K562 (cell line): ENCODE measurements at regions not wholly inside any gene's neighbourhood (a gene's known extent, or its start where the extent isn't known, plus 50 kb on each side); places are given as distances from the start of the nearest gene placed in this dataset.

Experiments used
- ATAC-seq: fragments of 200-7000 bp; cut with Tn5 transposase; 3 replicates; pipeline ENCODE4 v1.9.1; 2020; ENCODE audit warnings: moderate library complexity
- BruUV-seq: library from RNA; stranded (reverse); fragments of 400-500 nt; replicated peaks from 2 replicates; lab custom pipeline; 2021; lab: Mats Ljungman, UMichigan
- CTCF ChIA-PET: fragments of 300-600 bp; formaldehyde crosslinking; extraction: SDS; loops from one replicate; lab custom pipeline; 2021; ENCODE audit warnings: low intra/inter-chr PET ratio; lab: Yijun Ruan, JAX
- POLR2A ChIA-PET: fragments of 300-600, 350-650 bp; sonication (Branson Sonifier 250); formaldehyde crosslinking; extraction: SDS; loops from one replicate; lab custom pipeline; 2021; ENCODE audit warnings: antibody characterized with exemption, inconsistent platforms; lab: Yijun Ruan, JAX
- DNase-seq, 4 experiments: peaks; one replicate each; pipeline versions ENCODE4 v3.0.0 to v3.0.0-alpha.2; 2011 to 2018; ENCODE audit warnings: low spot score in 3 of 4, mixed read lengths in 3 of 4; ENCODE audit errors: extremely low read depth in 1 of 4
- FAIRE-seq: peaks from 2 replicates; lab custom pipeline; 2011; peaks lifted over from hg19 to GRCh38; lab: Jason Lieb, UNC
- H2AFZ ChIP-seq: 2 replicates; pipeline ENCODE4 v1.6.0; 2011; ENCODE audit warnings: low read depth, low read length, control low read depth, inconsistent platforms
- H3K27ac ChIP-seq: fragments of 200-600 bp; 3 replicates; pipeline ENCODE4 v1.8.0; 2011; ENCODE audit warnings: low read depth, mild to moderate bottlenecking, control low read depth, inconsistent platforms, low read length, moderate library complexity, mixed read lengths; ENCODE audit errors: extremely low read depth
- H3K27me3 ChIP-seq, 2 experiments: fragments of 300-600 bp in 1 of 2; 2 replicates in 1 of 2; 3 replicates in 1 of 2; pipeline versions ENCODE4 v1.6.0 to v1.8.0; 2011; ENCODE audit warnings: inconsistent platforms in 2 of 2, low read length in 2 of 2, mild to moderate bottlenecking in 1 of 2, mixed read lengths in 1 of 2, moderate library complexity in 1 of 2; ENCODE audit not compliant: control insufficient read depth in 2 of 2, insufficient read depth in 2 of 2
- H3K36me3 ChIP-seq: fragments of 300-600 bp; 3 replicates; pipeline ENCODE4 v1.8.0; 2011; ENCODE audit warnings: mild to moderate bottlenecking, low read length, inconsistent platforms; ENCODE audit not compliant: control insufficient read depth, insufficient read depth
- H3K4me1 ChIP-seq, 2 experiments: fragments of 200-600 bp in 1 of 2; replicated peaks in 1 of 2; 2 replicates in 1 of 2; 3 replicates in 1 of 2; pipeline versions ENCODE4 v1.5.1 to v1.8.0; 2011; ENCODE audit warnings: inconsistent platforms in 2 of 2, low read length in 2 of 2, mild to moderate bottlenecking in 1 of 2, mixed read lengths in 1 of 2, moderate library complexity in 1 of 2; ENCODE audit not compliant: control insufficient read depth in 2 of 2, insufficient read depth in 2 of 2
- H3K4me2 ChIP-seq: 2 replicates; pipeline ENCODE4 v1.6.1; 2011; ENCODE audit warnings: low read length, control low read depth, inconsistent platforms, mixed read lengths; ENCODE audit not compliant: insufficient read depth
- H3K4me3 ChIP-seq: fragments of 200-600 bp; sonication (generic), shearing (Covaris generic); 2 replicates; pipeline ENCODE4 v1.5.1; 2016; ENCODE audit warnings: control low read depth, inconsistent platforms
- H3K79me2 ChIP-seq: fragments of 200-600 bp; 3 replicates; pipeline ENCODE4 v1.8.0; 2011; ENCODE audit warnings: low read length, inconsistent platforms; ENCODE audit not compliant: control insufficient read depth, insufficient read depth
- H3K9ac ChIP-seq, 2 experiments: 2 replicates each; pipeline versions ENCODE4 v1.6.0 to v1.6.1; 2011; ENCODE audit warnings: low read depth in 2 of 2, low read length in 2 of 2, control low read depth in 1 of 2, inconsistent platforms in 1 of 2, mild to moderate bottlenecking in 1 of 2, mixed read lengths in 1 of 2; ENCODE audit not compliant: insufficient read depth in 1 of 2
- H3K9me1 ChIP-seq: one replicate; pipeline ENCODE4 v1.6.0; 2011; ENCODE audit warnings: inconsistent platforms, mild to moderate bottlenecking, low read length, moderate library complexity; ENCODE audit not compliant: control insufficient read depth, insufficient read depth
- H3K9me3 ChIP-seq: replicated peaks from 2 replicates; pipeline ENCODE4 v1.5.1; 2011; ENCODE audit warnings: low read depth, low read length, inconsistent platforms; ENCODE audit not compliant: control insufficient read depth, insufficient read depth
- H4K20me1 ChIP-seq: replicated peaks from 2 replicates; pipeline ENCODE4 v1.6.1; 2011; ENCODE audit warnings: low read length, inconsistent platforms, mixed read lengths; ENCODE audit not compliant: control insufficient read depth, insufficient read depth
- ATF1 ChIP-seq, 2 experiments: fragments of 450-650 bp in 1 of 2; IDR thresholded peaks; 2 replicates each; pipeline ENCODE4 v1.6.1; 2016; ENCODE audit warnings: missing compliant biosample characterization in 1 of 2, missing genetic modification characterization in 1 of 2
- CBX8 ChIP-seq: fragments of 200-600 bp; sonication (generic); IDR thresholded peaks from 2 replicates; pipeline ENCODE4 v1.6.1; 2012; ENCODE audit warnings: borderline replicate concordance, mixed run types, low read depth, mild to moderate bottlenecking, moderate library complexity, mixed read lengths, low read length, control low read depth, inconsistent platforms; ENCODE audit not compliant: poor library complexity, severe bottlenecking; ENCODE audit errors: extremely low read depth
- CEBPB ChIP-seq: fragments of 450-650 bp; IDR thresholded peaks from 2 replicates; pipeline ENCODE4 v1.6.1; 2016; ENCODE audit warnings: missing genetic modification characterization, missing compliant biosample characterization
- CEBPG ChIP-seq, 3 experiments: fragments of 200-800 bp in 1 of 3; sonication (Bioruptor generic) in 1 of 3; sonication (generic) in 1 of 3; formaldehyde crosslinking in 1 of 3; IDR thresholded peaks in 2 of 3; conservative IDR thresholded peaks in 1 of 3; 2 replicates each; pipeline versions ENCODE4 v1.6.1 to v1.8.0; 2016 to 2022; ENCODE audit warnings: missing compliant biosample characterization in 2 of 3, missing genetic modification characterization in 2 of 3, mild to moderate bottlenecking in 1 of 3, missing genetic modification reagents in 1 of 3
- ELF4 ChIP-seq: fragments of 450-650 bp; formaldehyde crosslinking; IDR thresholded peaks from 2 replicates; pipeline ENCODE4 v1.4.0; 2022; ENCODE audit warnings: missing genetic modification characterization
- ESRRA ChIP-seq: fragments of 450-650 bp; IDR thresholded peaks from 2 replicates; pipeline ENCODE4 v1.6.1; 2014; ENCODE audit warnings: low read depth, mild to moderate bottlenecking, moderate library complexity, borderline replicate concordance
- ETV6 ChIP-seq, 3 experiments: fragments of 150-350 bp in 1 of 3; sonication (generic) in 1 of 3; formaldehyde crosslinking in 1 of 3; IDR thresholded peaks; 2 replicates each; pipeline versions ENCODE4 v1.6.1 to v1.8.0; 2014 to 2022; ENCODE audit warnings: borderline replicate concordance in 2 of 3, low read depth in 2 of 3, antibody characterized with exemption in 1 of 3, low read length in 1 of 3, mild to moderate bottlenecking in 1 of 3, missing genetic modification reagents in 1 of 3
- GABPB2 ChIP-seq: fragments of 250-450 bp; sonication (Bioruptor Pico); conservative IDR thresholded peaks from 2 replicates; pipeline ENCODE4 v1.5.1; 2021; ENCODE audit warnings: mild to moderate bottlenecking
- GATA2 ChIP-seq: sonication (generic); formaldehyde crosslinking; IDR thresholded peaks from 2 replicates; pipeline ENCODE4 v1.4.0; 2020; ENCODE audit warnings: mild to moderate bottlenecking, missing genetic modification reagents
- NEUROD1 ChIP-seq: fragments of 150-350 bp; IDR thresholded peaks from 2 replicates; pipeline ENCODE4 v1.6.1; 2014; ENCODE audit warnings: borderline replicate concordance, low read length, low read depth; ENCODE audit not compliant: partially characterized antibody
- RCOR1 ChIP-seq, 2 experiments: IDR thresholded peaks; 2 replicates each; pipeline ENCODE4 v1.6.1; 2012; ENCODE audit warnings: low read depth in 2 of 2, low read length in 2 of 2, borderline replicate concordance in 1 of 2, improper control_type of control experiment in 1 of 2
- SIX5 ChIP-seq, 2 experiments: IDR thresholded peaks; 2 replicates each; pipeline ENCODE4 v1.6.1; 2011; ENCODE audit warnings: low read length in 2 of 2, borderline replicate concordance in 1 of 2, low read depth in 1 of 2, mild to moderate bottlenecking in 1 of 2, moderate library complexity in 1 of 2; ENCODE audit not compliant: insufficient read depth in 1 of 2
- ZNF165 ChIP-seq: fragments of 250-450 bp; sonication (Bioruptor Pico); IDR thresholded peaks from 2 replicates; pipeline ENCODE4 v1.4.0; 2020; ENCODE audit warnings: borderline replicate concordance
- ZNF316 ChIP-seq: fragments of 450-650 bp; IDR thresholded peaks from 2 replicates; pipeline ENCODE4 v1.6.1; 2016
- ZNF696 ChIP-seq: fragments of 250-450 bp; sonication (Bioruptor Pico); conservative IDR thresholded peaks from 2 replicates; pipeline ENCODE4 v1.4.0; 2020; ENCODE audit warnings: mild to moderate bottlenecking, moderate library complexity
- ZNF766 ChIP-seq: fragments of 200-800 bp; sonication (Bioruptor generic); conservative IDR thresholded peaks from 2 replicates; pipeline ENCODE4 v1.6.1; 2016; ENCODE audit warnings: missing genetic modification characterization, missing compliant biosample characterization
- WGBS: fragments of 100-300 bp; shearing (Covaris generic); methylation state at CpG from one replicate; pipeline ENCODE4 v1.1.6; 2016; ENCODE audit warnings: low coverage, mixed read lengths; ENCODE audit not compliant: insufficient coverage; ENCODE audit errors: missing lambda C conversion rate; 5-methylcytosine and 5-hydroxymethylcytosine counted together
- in situ Hi-C: fragments of 300-500 bp; cut with MboI; formaldehyde crosslinking; loops from 4 replicates; pipeline ENCODE4 v1.15.0; 2018; ENCODE audit warnings: inconsistent platforms, mixed read lengths
- intact Hi-C: fragments of 100-400 bp; cut with micrococcal nuclease; formaldehyde crosslinking; loops from 2 replicates; pipeline ENCODE4 v1.14.2; 2022
- TF ChIP-seq, protein P1 (sequence below): fragments of 250-450 bp; sonication (Bioruptor Pico); IDR thresholded peaks from 2 replicates; pipeline ENCODE4 v1.8.0; 2021; ENCODE audit warnings: borderline replicate concordance, mild to moderate bottlenecking, moderate library complexity; ENCODE audit not compliant: poor library complexity, severe bottlenecking
- TF ChIP-seq, protein P2 (sequence below): sonication (generic); IDR thresholded peaks from 2 replicates; pipeline ENCODE4 v1.6.1; 2016

DNA sequence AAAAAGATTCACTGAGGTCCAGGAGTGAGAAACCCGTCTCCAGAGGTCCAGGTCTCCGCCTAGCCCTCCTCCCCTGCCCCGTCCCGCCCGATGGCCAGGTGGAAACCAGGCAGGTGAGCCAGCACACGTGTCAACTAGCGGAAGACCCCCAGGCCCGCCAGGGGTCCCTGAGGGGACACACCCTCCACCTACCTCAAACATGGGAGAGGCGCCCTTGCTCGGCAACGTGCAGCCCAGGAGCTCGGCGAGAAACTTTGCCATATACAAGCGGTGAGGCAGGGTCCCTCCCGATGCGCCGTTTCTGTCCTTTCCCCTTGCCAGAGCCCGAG lies 330.0 kb downstream of the HNRNPD start (continued):
- TF ChIP-seq ESRRA (no peak), ATF1 (CRISPR knock-in tag; IDR thresholded peaks at IDR 0.05) (no peak), ATF1 (tag; IDR thresholded peaks at IDR 0.05) (no peak), ZNF316 (no peak)
- TF ChIP-seq, protein P1, sequence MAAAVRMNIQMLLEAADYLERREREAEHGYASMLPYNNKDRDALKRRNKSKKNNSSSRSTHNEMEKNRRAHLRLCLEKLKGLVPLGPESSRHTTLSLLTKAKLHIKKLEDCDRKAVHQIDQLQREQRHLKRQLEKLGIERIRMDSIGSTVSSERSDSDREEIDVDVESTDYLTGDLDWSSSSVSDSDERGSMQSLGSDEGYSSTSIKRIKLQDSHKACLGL (CRISPR knock-in tag): no peak

DNA sequence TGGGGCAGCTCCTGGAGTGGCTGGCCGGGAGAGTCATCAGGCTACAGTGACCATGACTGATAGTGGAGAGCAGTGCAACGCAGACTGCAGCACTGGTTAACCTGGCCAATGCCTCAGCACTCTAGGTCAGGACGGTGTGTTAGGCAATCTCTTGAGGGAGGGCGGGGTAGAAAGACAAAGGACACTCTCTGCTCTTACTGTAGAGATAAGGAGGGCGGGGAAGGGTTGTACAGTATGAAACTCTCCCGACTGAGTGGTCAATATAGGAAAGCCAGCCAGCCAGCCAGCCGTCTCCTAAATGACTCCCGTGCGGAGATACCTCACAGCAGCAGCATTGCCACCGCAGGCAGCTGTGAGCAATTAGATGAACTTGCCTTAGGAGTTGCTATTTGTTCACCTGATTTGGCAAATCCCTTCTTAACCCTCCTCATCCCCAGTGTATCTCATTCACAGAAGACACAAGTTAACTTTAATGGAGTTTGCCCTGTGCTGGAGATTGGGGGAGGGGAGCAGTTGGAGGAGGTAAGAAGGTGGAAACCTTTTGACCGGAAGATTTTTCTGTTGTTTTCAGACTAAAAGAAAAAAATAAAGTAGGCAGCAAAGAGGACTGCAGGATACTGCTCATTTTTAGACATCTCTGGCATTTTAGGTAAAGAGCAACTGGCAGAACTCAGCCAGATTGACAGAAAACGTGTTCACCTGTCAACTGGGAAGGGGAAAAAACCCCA lies 330.5 kb downstream of the HNRNPD start:
- CTCF ChIA-PET: no interaction called here
- BruUV-seq: no TSS peak
- ATAC-seq (peak; percentile 90), DNase-seq (peak in 3 of 4 experiments; percentile 8 to 24 (median 9)), FAIRE-seq (no peak)
- Histone ChIP-seq H3K9me1 (no peaks in the 10 kb centered on the region), H3K36me3 (no peaks in the 10 kb centered on the region), H2AFZ (no peak overlapping the region), H3K4me1 (peaks cover 0 to 11% of the 10 kb centered on the region in 2 experiments; a peak in 1 of 5 replicates), H3K27me3 (peaks cover 11 to 20% of the 10 kb centered on the region in 2 experiments; a peak in 4 of 5 replicates), H3K79me2 (no peaks in the 10 kb centered on the region), H3K4me2 (no peak overlapping the region), H3K4me3 (no peak overlapping the region), H4K20me1 (no peaks in the 10 kb centered on the region; the same call in 1 of the 2 replicates), H3K9ac (no peak overlapping the region), H3K27ac (no peak overlapping the region), H3K9me3 (no peaks in the 10 kb centered on the region)
- POLR2A ChIA-PET: no interaction called here
- in situ Hi-C loops (no loop called here), intact Hi-C loops (no loop called here)
- WGBS: 3% methylated on average over 12 of the region's 12 CpGs
- TF ChIP-seq ZNF696 (CRISPR knock-in tag): no peak
- no peak for TF ChIP-seq ELF4 (CRISPR knock-in tag)
- no peak for TF ChIP-seq SIX5 (IDR thresholded peaks at IDR 0.05; ENCODE audit: borderline replicate concordance in 1 of 2, insufficient read depth in 1 of 2, low read depth in 1 of 2, low read length in 2 of 2)
- TF ChIP-seq CEBPG (CRISPR knock-in tag; IDR thresholded peaks at IDR 0.05): no peak
- peak; percentile 51 to 55; a peak in 2 of 4 replicates for TF ChIP-seq CEBPG (tag; conservative IDR thresholded peaks at IDR 0.05 in 1 of 2, IDR thresholded peaks at IDR 0.05 in 1 of 2)
- no peak for TF ChIP-seq RCOR1 (IDR thresholded peaks at IDR 0.05; ENCODE audit: borderline replicate concordance in 1 of 2, low read depth in 2 of 2, low read length in 2 of 2)
- TF ChIP-seq CEBPB (tag): peak; percentile 90
- no peak for TF ChIP-seq GATA2
- TF ChIP-seq GABPB2 (CRISPR knock-in tag): no peak
- TF ChIP-seq ZNF766 (CRISPR knock-in tag): no peak
- TF ChIP-seq ZNF165 (CRISPR knock-in tag): no peak
- no peak for TF ChIP-seq NEUROD1
- no peak for TF ChIP-seq CBX8
- TF ChIP-seq ETV6 (IDR thresholded peaks at IDR 0.05; ENCODE audit: borderline replicate concordance in 1 of 2, low read depth in 2 of 2, low read length in 1 of 2): no peak
- TF ChIP-seq ETV6 (CRISPR knock-in tag; IDR thresholded peaks at IDR 0.05; ENCODE audit: borderline replicate concordance): no peak
- TF ChIP-seq, protein P2, sequence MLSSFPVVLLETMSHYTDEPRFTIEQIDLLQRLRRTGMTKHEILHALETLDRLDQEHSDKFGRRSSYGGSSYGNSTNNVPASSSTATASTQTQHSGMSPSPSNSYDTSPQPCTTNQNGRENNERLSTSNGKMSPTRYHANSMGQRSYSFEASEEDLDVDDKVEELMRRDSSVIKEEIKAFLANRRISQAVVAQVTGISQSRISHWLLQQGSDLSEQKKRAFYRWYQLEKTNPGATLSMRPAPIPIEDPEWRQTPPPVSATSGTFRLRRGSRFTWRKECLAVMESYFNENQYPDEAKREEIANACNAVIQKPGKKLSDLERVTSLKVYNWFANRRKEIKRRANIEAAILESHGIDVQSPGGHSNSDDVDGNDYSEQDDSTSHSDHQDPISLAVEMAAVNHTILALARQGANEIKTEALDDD: peak; percentile 17; the same call in 1 of the 2 replicates
